ES-I3 (cell line): ENCODE measurements at regions not wholly inside any gene's neighbourhood (a gene's known extent, or its start where the extent isn't known, plus 50 kb on each side); places are given as distances from the start of the nearest gene placed in this dataset.
"Not testable (repeated sequence)": the region's sequence is repeated elsewhere in the genome, so short reads cannot be mapped to it uniquely, and the experiment has no call there.

ENCODE experiments used
- H3K36me3 ChIP-seq: 2 replicates; pipeline ENCODE4 v1.6.1; 2013; ENCODE audit warnings: mild to moderate bottlenecking, low read length, control low read depth, moderate library complexity; ENCODE audit not compliant: insufficient read depth
- H3K4me1 ChIP-seq: 2 replicates; pipeline ENCODE4 v1.6.1; 2013; ENCODE audit warnings: mild to moderate bottlenecking, control low read depth, low read length; ENCODE audit not compliant: insufficient read depth
- H3K9ac ChIP-seq: 2 replicates; pipeline ENCODE4 v1.6.1; 2013; ENCODE audit warnings: low read depth, mild to moderate bottlenecking, low read length, moderate library complexity
- H3K9me3 ChIP-seq: 2 replicates; pipeline ENCODE4 v1.6.1; 2013; ENCODE audit warnings: mild to moderate bottlenecking, low read length, moderate library complexity; ENCODE audit not compliant: control insufficient read depth, insufficient read depth

GRCh38 chrX:121558886-121559285, 511.5 kb downstream of the GLUD2 start:
- Histone ChIP-seq H3K9me3 (no peaks in the 10 kb centered on the region), H3K9ac (no peak overlapping the region), H3K4me1 (no peaks in the 10 kb centered on the region; the same call in 1 of the 2 replicates), H3K36me3 (no peaks in the 10 kb centered on the region)

- Histone ChIP-seq H3K9ac (no peak overlapping the region), H3K4me1 (no peaks in the 10 kb centered on the region; the same call in 1 of the 2 replicates), H3K36me3 (no peaks in the 10 kb centered on the region), H3K9me3 (no peaks in the 10 kb centered on the region)
Observed at GRCh38 chrX:121562616-121563015, 515.2 kb downstream of the GLUD2 start.

- Histone ChIP-seq H3K36me3 (no peaks in the 10 kb centered on the region), H3K9me3 (no peaks in the 10 kb centered on the region), H3K4me1 (no peaks in the 10 kb centered on the region), H3K9ac (no peak overlapping the region)
Observed at GRCh38 chrX:121569609-121570008, 522.2 kb downstream of the GLUD2 start.

- no peaks in the 10 kb centered on the region for H3K4me1 ChIP-seq
- H3K9me3 ChIP-seq, result no peaks in the 10 kb centered on the region
- no peaks in the 10 kb centered on the region for H3K36me3 ChIP-seq
- no peak overlapping the region for H3K9ac ChIP-seq
Observed at GRCh38 chrX:121570072-121570841, 522.8 kb downstream of the GLUD2 start.

- Histone ChIP-seq H3K9me3 (no peaks in the 10 kb centered on the region), H3K9ac (no peak overlapping the region), H3K36me3 (no peaks in the 10 kb centered on the region), H3K4me1 (no peaks in the 10 kb centered on the region)
Observed at GRCh38 chrX:121571333-121571732, 523.9 kb downstream of the GLUD2 start.

GRCh38 chrX:121574384-121574783, 527.0 kb downstream of the GLUD2 start:
- not testable (repeated sequence) for H3K4me1 ChIP-seq, H3K9me3 ChIP-seq, H3K9ac ChIP-seq, H3K36me3 ChIP-seq

GRCh38 chrX:121579016-121579760, 531.8 kb downstream of the GLUD2 start:
- H3K9ac ChIP-seq, result no peak overlapping the region
- no peaks in the 10 kb centered on the region for H3K9me3 ChIP-seq
- no peaks in the 10 kb centered on the region for H3K36me3 ChIP-seq
- H3K4me1 ChIP-seq, result peaks cover 10% of the 10 kb centered on the region; the same call in 1 of the 2 replicates

GRCh38 chrX:121581885-121582284, 534.5 kb downstream of the GLUD2 start:
- Histone ChIP-seq H3K4me1 (peaks cover 10% of the 10 kb centered on the region; the same call in 1 of the 2 replicates), H3K9ac (no peak overlapping the region), H3K36me3 (no peaks in the 10 kb centered on the region), H3K9me3 (no peaks in the 10 kb centered on the region)

GRCh38 chrX:121585626-121586025, 538.2 kb downstream of the GLUD2 start:
- no peaks in the 10 kb centered on the region for H3K9me3 ChIP-seq
- no peaks in the 10 kb centered on the region for H3K36me3 ChIP-seq
- no peaks in the 10 kb centered on the region for H3K4me1 ChIP-seq
- no peak overlapping the region for H3K9ac ChIP-seq

GRCh38 chrX:121592884-121593283, 545.5 kb downstream of the GLUD2 start:
- no peaks in the 10 kb centered on the region for H3K9me3 ChIP-seq

GRCh38 chrX:121598356-121598755, 550.9 kb downstream of the GLUD2 start:
- H3K9ac ChIP-seq, result no peak overlapping the region
- H3K9me3 ChIP-seq, result no peaks in the 10 kb centered on the region; the same call in 1 of the 2 replicates
- no peaks in the 10 kb centered on the region for H3K4me1 ChIP-seq

More at GRCh38 chrX:121592884-121593283, 545.5 kb downstream of the GLUD2 start:
- Histone ChIP-seq H3K36me3 (no peaks in the 10 kb centered on the region), H3K4me1 (no peaks in the 10 kb centered on the region), H3K9ac (no peak overlapping the region)

GRCh38 chrX:121635141-121635540, 587.7 kb downstream of the GLUD2 start:
- no peaks in the 10 kb centered on the region for H3K9me3 ChIP-seq
- no peaks in the 10 kb centered on the region for H3K36me3 ChIP-seq

More at GRCh38 chrX:121598356-121598755, 550.9 kb downstream of the GLUD2 start:
- no peaks in the 10 kb centered on the region for H3K36me3 ChIP-seq

GRCh38 chrX:121639781-121640180, 592.4 kb downstream of the GLUD2 start:
- no peaks in the 10 kb centered on the region for H3K36me3 ChIP-seq
- no peaks in the 10 kb centered on the region for H3K9me3 ChIP-seq
- peaks cover 16% of the 10 kb centered on the region; the same call in 1 of the 2 replicates for H3K4me1 ChIP-seq
- no peak overlapping the region for H3K9ac ChIP-seq

More at GRCh38 chrX:121635141-121635540, 587.7 kb downstream of the GLUD2 start:
- H3K4me1 ChIP-seq, result peaks cover 9% of the 10 kb centered on the region; the same call in 1 of the 2 replicates
- no peak overlapping the region for H3K9ac ChIP-seq

GRCh38 chrX:121641560-121641959, 594.1 kb downstream of the GLUD2 start:
- no peak overlapping the region for H3K9ac ChIP-seq
- no peaks in the 10 kb centered on the region for H3K9me3 ChIP-seq
- H3K4me1 ChIP-seq, result peaks cover 16% of the 10 kb centered on the region; the same call in 1 of the 2 replicates
- H3K36me3 ChIP-seq, result no peaks in the 10 kb centered on the region

- Histone ChIP-seq H3K9me3 (no peaks in the 10 kb centered on the region), H3K36me3 (no peaks in the 10 kb centered on the region), H3K4me1 (peaks cover 16% of the 10 kb centered on the region; the same call in 1 of the 2 replicates), H3K9ac (no peak overlapping the region)
Observed at GRCh38 chrX:121642415-121642814, 595.0 kb downstream of the GLUD2 start.
